B cell (primary cell): ENCODE measurements at regions not wholly inside any gene's neighbourhood (a gene's known extent, or its start where the extent isn't known, plus 50 kb on each side); places are given as distances from the start of the nearest gene placed in this dataset.

Experiments used
- ATAC-seq: fragments of 200-7000 bp; cut with Tn5 transposase; one replicate; pipeline ENCODE4 v1.10.0; 2021; ENCODE audit warnings: low read depth, mild to moderate bottlenecking, moderate number of reproducible peaks, moderate library complexity
- CTCF ChIA-PET: fragments of 350-600 bp; sonication (Branson Sonifier 250); formaldehyde crosslinking; loops from one replicate; lab custom pipeline; 2021; ENCODE audit warnings: antibody characterized with exemption, inconsistent platforms; lab: Charles Lee
- POLR2A ChIA-PET: fragments of 350-600 bp; sonication (Branson Sonifier 250); formaldehyde crosslinking; loops from one replicate; lab custom pipeline; 2021; ENCODE audit warnings: antibody characterized with exemption; lab: Charles Lee
- DNase-seq: peaks from one replicate; pipeline ENCODE4 v3.0.0; 2013
- H2AFZ ChIP-seq: 2 replicates; pipeline ENCODE4 v1.6.1; 2012; ENCODE audit warnings: mild to moderate bottlenecking, low read depth, low read length; ENCODE audit not compliant: insufficient read depth, poor library complexity, severe bottlenecking
- H3K27ac ChIP-seq, 2 donors: 1 replicate in 1 of 2; 2 replicates in 1 of 2; pipeline ENCODE4 v1.5.1; 2012 to 2013; ENCODE audit warnings: low read length in 2 of 2, mild to moderate bottlenecking in 2 of 2, moderate library complexity in 1 of 2
- H3K27me3 ChIP-seq, 4 experiments: fragments of 200-600 bp in 1 of 4; sonication (generic) in 1 of 4; replicated peaks in 1 of 4; 1 replicate in 2 of 4; 2 replicates in 2 of 4; pipeline versions ENCODE4 v1.6.1 to v1.7.0; 2013 to 2016; ENCODE audit warnings: low read length in 3 of 4, mild to moderate bottlenecking in 2 of 4, mixed read lengths in 1 of 4, moderate library complexity in 1 of 4; ENCODE audit not compliant: insufficient read depth in 4 of 4, control insufficient read depth in 3 of 4; ENCODE audit errors: control extremely low read depth in 1 of 4
- H3K36me3 ChIP-seq, 2 experiments: replicated peaks in 1 of 2; 1 replicate in 1 of 2; 2 replicates in 1 of 2; pipeline versions ENCODE4 v1.6.1 to v1.7.1; 2013; ENCODE audit warnings: low read length in 1 of 2; ENCODE audit not compliant: insufficient read depth in 2 of 2, control insufficient read depth in 1 of 2; ENCODE audit errors: control extremely low read depth in 1 of 2, extremely low read depth in 1 of 2
- H3K4me1 ChIP-seq, 2 donors: fragments of 200-600 bp in 1 of 2; sonication (generic) in 1 of 2; 1 replicate in 1 of 2; 2 replicates in 1 of 2; pipeline versions ENCODE4 v1.5.1 to v1.6.1; 2013 to 2017; ENCODE audit warnings: low read length in 2 of 2; ENCODE audit not compliant: control insufficient read depth in 2 of 2, insufficient read depth in 2 of 2
- H3K4me2 ChIP-seq: replicated peaks from 2 replicates; pipeline ENCODE3; 2012; ENCODE audit warnings: mild to moderate bottlenecking, low read depth, low read length; ENCODE audit not compliant: poor library complexity, severe bottlenecking
- H3K4me3 ChIP-seq, 5 experiments: fragments of 200-600 bp in 1 of 5; sonication (generic) in 1 of 5; 1 replicate in 3 of 5; 2 replicates in 2 of 5; pipeline versions ENCODE4 v1.5.1 to v1.7.0; 2011 to 2016; ENCODE audit warnings: low read length in 4 of 5, mild to moderate bottlenecking in 4 of 5, low read depth in 2 of 5, control low read depth in 1 of 5, moderate library complexity in 1 of 5; ENCODE audit not compliant: insufficient read depth in 1 of 5; ENCODE audit errors: control extremely low read depth in 1 of 5, extremely low read depth in 1 of 5
- H3K79me2 ChIP-seq: fragments of 200-600 bp; sonication (generic); one replicate; pipeline ENCODE4 v1.6.0; 2016; ENCODE audit warnings: low read length; ENCODE audit not compliant: control insufficient read depth, insufficient read depth
- H3K9ac ChIP-seq: fragments of 200-600 bp; sonication (generic); 2 replicates; pipeline ENCODE4 v1.6.1; 2017; ENCODE audit warnings: mild to moderate bottlenecking, low read length, moderate library complexity
- H3K9me3 ChIP-seq, 3 donors: one replicate each; pipeline versions ENCODE4 v1.6.1 to v1.7.1; 2013; ENCODE audit warnings: low read length in 2 of 3; ENCODE audit not compliant: control insufficient read depth in 2 of 3, insufficient read depth in 1 of 3; ENCODE audit errors: control extremely low read depth in 1 of 3
- H4K20me1 ChIP-seq: 2 replicates; pipeline ENCODE4 v1.6.0; 2012; ENCODE audit warnings: mild to moderate bottlenecking, low read length; ENCODE audit not compliant: insufficient read depth, control insufficient read depth, poor library complexity, severe bottlenecking
- H3K27ac Mint-ChIP-seq: one replicate; pipeline ENCODE4 v1.8.0; 2021; ENCODE audit warnings: mixed read lengths
- H3K27me3 Mint-ChIP-seq: one replicate; pipeline ENCODE4 v1.8.0; 2021; ENCODE audit warnings: mixed read lengths
- H3K4me1 Mint-ChIP-seq: one replicate; pipeline ENCODE4 v1.8.0; 2021; ENCODE audit warnings: mixed read lengths
- H3K4me3 Mint-ChIP-seq: one replicate; pipeline ENCODE4 v1.8.0; 2021; ENCODE audit warnings: mixed read lengths
- H3K9me3 Mint-ChIP-seq: one replicate; pipeline ENCODE4 v1.8.0; 2022; ENCODE audit warnings: mixed read lengths; ENCODE audit not compliant: insufficient read depth
- CTCF ChIP-seq: fragments of 200-600 bp; IDR thresholded peaks from one replicate; pipeline ENCODE4 v1.8.0; 2022; ENCODE audit warnings: antibody characterized with exemption, mild to moderate bottlenecking
- EZH2 ChIP-seq: IDR thresholded peaks from 2 replicates; pipeline ENCODE4 v1.6.1; 2012; ENCODE audit warnings: borderline replicate concordance, low read depth, mild to moderate bottlenecking, moderate library complexity, low read length; ENCODE audit not compliant: insufficient read depth, poor library complexity, severe bottlenecking
- WGBS: methylation state at CpG from one replicate; pipeline ENCODE4 v1.1.5; 2013; ENCODE audit warnings: missing lambda C conversion rate; ENCODE audit not compliant: insufficient coverage; 5-methylcytosine and 5-hydroxymethylcytosine counted together
- intact Hi-C: fragments of 100-400 bp; cut with micrococcal nuclease; formaldehyde crosslinking; loops from one replicate; pipeline ENCODE4 v1.10.0; 2022

DNA sequence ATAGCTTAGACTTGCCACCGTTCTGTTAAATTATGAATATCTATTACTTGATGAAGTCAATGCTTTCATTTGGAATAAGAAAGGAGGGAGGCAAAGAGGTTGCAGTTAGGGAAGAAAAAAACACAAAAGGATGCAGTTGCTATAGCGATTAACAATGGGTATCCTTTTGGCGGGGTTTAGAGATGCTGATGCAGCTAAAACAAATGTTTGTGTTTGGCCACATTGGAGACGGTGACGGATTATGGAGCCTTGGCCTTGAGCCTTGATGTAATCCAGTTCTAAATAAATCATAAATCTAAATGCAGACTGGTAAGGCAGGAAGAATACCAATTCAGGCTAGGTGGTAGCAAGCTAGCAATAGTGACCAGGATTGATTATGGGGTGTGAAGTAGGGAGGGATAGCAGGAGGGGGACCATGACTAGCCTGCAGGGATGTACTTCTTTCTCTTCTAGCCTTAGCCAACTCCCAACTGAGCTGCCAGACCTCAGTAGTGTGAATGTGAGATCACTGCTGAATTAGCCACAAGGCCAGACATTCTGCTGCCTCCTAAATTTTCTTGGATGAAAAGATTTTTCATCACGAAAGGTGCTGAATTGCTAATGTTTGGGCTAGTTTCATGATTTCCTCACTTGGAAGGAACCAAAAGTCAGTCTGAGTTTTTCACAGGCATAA lies 160.3 kb downstream of the TLR4 start:
- no peak for DNase-seq
- no peak overlapping the region for H3K27ac Mint-ChIP-seq
- no peaks in the 10 kb centered on the region for H3K9me3 Mint-ChIP-seq
- H2AFZ ChIP-seq, result no peak overlapping the region
- ATAC-seq, result no peak
- POLR2A ChIA-PET, result no interaction called here
- H3K9me3 ChIP-seq, result no peaks in the 10 kb centered on the region
- peaks cover 12% of the 10 kb centered on the region for H3K27me3 Mint-ChIP-seq
- H3K27ac ChIP-seq, result no peak overlapping the region
- no peaks in the 10 kb centered on the region for H3K4me1 ChIP-seq
- H4K20me1 ChIP-seq, result no peaks in the 10 kb centered on the region
- H3K27me3 ChIP-seq, result no peaks in the 10 kb centered on the region
- H3K4me3 Mint-ChIP-seq, result no peak overlapping the region
- no peaks in the 10 kb centered on the region for H3K36me3 ChIP-seq
- H3K4me1 Mint-ChIP-seq, result no peaks in the 10 kb centered on the region
- CTCF ChIA-PET, result no interaction called here
- 89% methylated on average over 3 of the region's 6 CpGs for WGBS
- TF ChIP-seq EZH2, result no peak
- H3K4me2 ChIP-seq, result no peak overlapping the region
- intact Hi-C loops, result no loop called here
- no peaks in the 10 kb centered on the region for H3K79me2 ChIP-seq
- H3K4me3 ChIP-seq, result no peak overlapping the region
- no peak overlapping the region for H3K9ac ChIP-seq

- Histone ChIP-seq H3K27me3 (no peaks in the 10 kb centered on the region), H4K20me1 (no peaks in the 10 kb centered on the region), H3K9ac (no peak overlapping the region), H2AFZ (no peak overlapping the region), H3K4me2 (no peak overlapping the region), H3K27ac (no peak overlapping the region), H3K4me3 (no peak overlapping the region), H3K36me3 (no peaks in the 10 kb centered on the region), H3K9me3 (no peaks in the 10 kb centered on the region), H3K79me2 (no peaks in the 10 kb centered on the region), H3K4me1 (no peaks in the 10 kb centered on the region)
- CTCF ChIA-PET, result no interaction called here
- H3K4me3 Mint-ChIP-seq, result no peak overlapping the region
- H3K4me1 Mint-ChIP-seq, result no peaks in the 10 kb centered on the region
- peaks cover 17% of the 10 kb centered on the region for H3K27me3 Mint-ChIP-seq
- POLR2A ChIA-PET, result no interaction called here
- no peak for DNase-seq
- ATAC-seq, result no peak
- WGBS, result no CpG with 5 or more reads among the region's 1 CpG
- intact Hi-C loops, result no loop called here
- TF ChIP-seq CTCF (no peak), EZH2 (no peak)
- no peaks in the 10 kb centered on the region for H3K9me3 Mint-ChIP-seq
- H3K27ac Mint-ChIP-seq, result no peak overlapping the region
These were observed 164.4 kb downstream of the TLR4 start for GRCh38 chr9:117868594-117868993.
